SK-N-SH (cell line): ENCODE measurements at regions not wholly inside any gene's neighbourhood (a gene's known extent, or its start where the extent isn't known, plus 50 kb on each side); places are given as distances from the start of the nearest gene placed in this dataset.

ENCODE experiments used
- CTCF ChIA-PET: fragments of 300-600, 350-600 bp; formaldehyde crosslinking; extraction: SDS; loops from one replicate; lab custom pipeline; 2021; lab: Yijun Ruan, JAX
- POLR2A ChIA-PET: fragments of 350-600 bp; sonication (Branson Sonifier 250); formaldehyde crosslinking; extraction: SDS; loops from one replicate; lab custom pipeline; 2020; ENCODE audit warnings: antibody characterized with exemption, inconsistent platforms; lab: Yijun Ruan, JAX
- DNase-seq: peaks from one replicate; pipeline ENCODE4 v3.0.0; 2012
- H2AFZ ChIP-seq: fragments of 200-600 bp; sonication (generic); 2 replicates; pipeline ENCODE4 v1.8.1; 2016; ENCODE audit warnings: antibody characterized with exemption, mild to moderate bottlenecking, low read depth
- H3F3A ChIP-seq: fragments of 200-600 bp; sonication (generic); replicated peaks from 2 replicates; pipeline ENCODE3; 2016; ENCODE audit warnings: antibody characterized with exemption, mild to moderate bottlenecking; ENCODE audit not compliant: insufficient read depth
- H3K27ac ChIP-seq, 2 experiments: fragments of 200-500 bp in 1 of 2; fragments of 200-600 bp in 1 of 2; sonication (Bioruptor generic) in 1 of 2; sonication (generic), shearing (Covaris generic) in 1 of 2; 2 replicates each; pipeline versions ENCODE4 v1.5.1 to v1.6.1; 2014 to 2016; ENCODE audit warnings: low read depth in 2 of 2, inconsistent platforms in 1 of 2, low read length in 1 of 2, mild to moderate bottlenecking in 1 of 2, mixed read lengths in 1 of 2
- H3K27me3 ChIP-seq: fragments of 200-600 bp; sonication (generic), shearing (Covaris generic); 2 replicates; pipeline ENCODE4 v1.6.1; 2016; ENCODE audit warnings: mixed run types; ENCODE audit not compliant: insufficient read depth
- H3K36me3 ChIP-seq, 2 experiments: fragments of 200-500 bp in 1 of 2; fragments of 200-600 bp in 1 of 2; sonication (Bioruptor generic) in 1 of 2; sonication (generic) in 1 of 2; replicated peaks in 1 of 2; 2 replicates each; pipeline versions ENCODE3 to v1.5.1; 2014 to 2016; ENCODE audit warnings: low read length in 1 of 2, mild to moderate bottlenecking in 1 of 2; ENCODE audit not compliant: insufficient read depth in 2 of 2, control insufficient read depth in 1 of 2
- H3K4me1 ChIP-seq, 2 experiments: fragments of 200-500 bp in 1 of 2; fragments of 200-600 bp in 1 of 2; sonication (Bioruptor generic) in 1 of 2; sonication (generic), shearing (Covaris generic) in 1 of 2; 2 replicates each; pipeline versions ENCODE4 v1.5.1 to v1.6.1; 2014 to 2016; ENCODE audit warnings: low read depth in 1 of 2, low read length in 1 of 2, mixed run types in 1 of 2; ENCODE audit not compliant: insufficient read depth in 2 of 2, control insufficient read depth in 1 of 2
- H3K4me2 ChIP-seq: fragments of 200-600 bp; sonication (generic), shearing (Covaris generic); 2 replicates; pipeline ENCODE4 v1.6.1; 2017; ENCODE audit warnings: mixed run types
- H3K4me3 ChIP-seq, 2 experiments: fragments of 200-500 bp in 1 of 2; fragments of 200-600 bp in 1 of 2; sonication (Bioruptor generic) in 1 of 2; sonication (generic), shearing (Covaris generic) in 1 of 2; 2 replicates each; pipeline versions ENCODE4 v1.5.1 to v1.8.1; 2014 to 2016; ENCODE audit warnings: low read depth in 2 of 2, inconsistent platforms in 1 of 2, low read length in 1 of 2, mild to moderate bottlenecking in 1 of 2, mixed read lengths in 1 of 2, moderate library complexity in 1 of 2
- H3K79me2 ChIP-seq: fragments of 200-600 bp; sonication (generic); 2 replicates; pipeline ENCODE4 v1.8.1; 2017; ENCODE audit warnings: mild to moderate bottlenecking; ENCODE audit not compliant: insufficient read depth
- H3K9ac ChIP-seq: fragments of 200-600 bp; sonication (generic); 2 replicates; pipeline ENCODE4 v1.6.1; 2017; ENCODE audit warnings: mixed run types
- H3K9me2 ChIP-seq: fragments of 200-600 bp; sonication (generic); 2 replicates; pipeline ENCODE4 v1.6.1; 2017; ENCODE audit warnings: mixed run types
- H3K9me3 ChIP-seq: fragments of 200-600 bp; sonication (generic); 2 replicates; pipeline ENCODE4 v1.6.1; 2017; ENCODE audit warnings: mixed run types, mild to moderate bottlenecking, moderate library complexity
- H4K20me1 ChIP-seq: fragments of 200-600 bp; sonication (generic); 2 replicates; pipeline ENCODE4 v1.6.1; 2017; ENCODE audit warnings: mild to moderate bottlenecking, mixed run types; ENCODE audit not compliant: insufficient read depth
- ELF1 ChIP-seq: IDR thresholded peaks from 2 replicates; pipeline ENCODE4 v1.4.0; 2012
- FOSL2 ChIP-seq: IDR thresholded peaks from 2 replicates; pipeline ENCODE4 v1.4.0; 2012; ENCODE audit warnings: low read depth, mild to moderate bottlenecking, moderate library complexity, borderline replicate concordance
- FOXM1 ChIP-seq: IDR thresholded peaks from 2 replicates; pipeline ENCODE4 v1.4.0; 2012; ENCODE audit warnings: low read depth, mild to moderate bottlenecking
- MXI1 ChIP-seq: IDR thresholded peaks from 2 replicates; pipeline ENCODE4 v1.6.1; 2012; ENCODE audit warnings: mild to moderate bottlenecking, low read depth, low read length, improper control_type of control experiment
- NFIC ChIP-seq: IDR thresholded peaks from 2 replicates; pipeline ENCODE4 v1.4.0; 2012; ENCODE audit warnings: borderline replicate concordance
- NRF1 ChIP-seq: IDR thresholded peaks from 2 replicates; pipeline ENCODE4 v1.6.1; 2012; ENCODE audit warnings: low read depth, mild to moderate bottlenecking, low read length
- RAD21 ChIP-seq: IDR thresholded peaks from 2 replicates; pipeline ENCODE4 v1.6.1; 2012; ENCODE audit warnings: mild to moderate bottlenecking, low read length
- RCOR1 ChIP-seq: fragments of 150-350 bp; IDR thresholded peaks from 2 replicates; pipeline ENCODE4 v1.6.1; 2017; ENCODE audit warnings: antibody characterized with exemption, low read length
- REST ChIP-seq: IDR thresholded peaks from 2 replicates; pipeline ENCODE4 v1.6.1; 2012; ENCODE audit warnings: mild to moderate bottlenecking, low read depth, low read length, moderate library complexity
- RFX5 ChIP-seq: IDR thresholded peaks from 2 replicates; pipeline ENCODE4 v1.6.1; 2012; ENCODE audit warnings: mild to moderate bottlenecking, improper control_type of control experiment, low read length
- SMC3 ChIP-seq: IDR thresholded peaks from 2 replicates; pipeline ENCODE4 v1.6.1; 2012; ENCODE audit warnings: low read depth, low read length, improper control_type of control experiment
- TCF12 ChIP-seq: IDR thresholded peaks from 2 replicates; pipeline ENCODE4 v1.4.0; 2012
- TEAD4 ChIP-seq: IDR thresholded peaks from 2 replicates; pipeline ENCODE4 v1.4.0; 2012; ENCODE audit warnings: mild to moderate bottlenecking, borderline replicate concordance; ENCODE audit not compliant: insufficient read depth
- USF1 ChIP-seq: IDR thresholded peaks from 2 replicates; pipeline ENCODE4 v1.4.0; 2012; ENCODE audit warnings: low read depth, borderline replicate concordance
- USF2 ChIP-seq: fragments of 150-350 bp; IDR thresholded peaks from 2 replicates; pipeline ENCODE4 v1.6.1; 2017; ENCODE audit warnings: antibody characterized with exemption, low read length, low read depth, borderline replicate concordance
- YY1 ChIP-seq: IDR thresholded peaks from 2 replicates; pipeline ENCODE4 v1.4.0; 2012; ENCODE audit warnings: low read depth, mild to moderate bottlenecking
- WGBS: methylation state at CpG from one replicate; pipeline ENCODE4 v1.1.6; 2017; ENCODE audit warnings: low lambda C conversion rate; 5-methylcytosine and 5-hydroxymethylcytosine counted together

GRCh38 chr21:28798798-28799197 is 193.9 kb downstream of the LTN1 start (continued):
- TF ChIP-seq TCF12: no peak
- TF ChIP-seq ELF1: no peak
- no peak for TF ChIP-seq MXI1
- TF ChIP-seq RFX5: no peak

- DNase-seq: no peak
- Histone ChIP-seq H3K4me1 (peaks cover 0 to 2% of the 10 kb centered on the region in 2 experiments; a peak in 2 of 4 replicates), H4K20me1 (no peaks in the 10 kb centered on the region), H3K9ac (no peak overlapping the region), H3K36me3 (no peaks in the 10 kb centered on the region), H2AFZ (no peak overlapping the region), H3K9me3 (no peaks in the 10 kb centered on the region), H3K27me3 (no peaks in the 10 kb centered on the region), H3K4me2 (no peak overlapping the region), H3K79me2 (no peaks in the 10 kb centered on the region), H3K4me3 (no peak overlapping the region), H3K9me2 (no peaks in the 10 kb centered on the region), H3K27ac (peak overlapping the region in 1 of 2 experiments; percentile 56; a peak in 1 of 4 replicates), H3F3A (no peaks in the 10 kb centered on the region)
- CTCF ChIA-PET: no interaction called here
- TF ChIP-seq FOXM1: no peak
- no peak for TF ChIP-seq ELF1
- TF ChIP-seq RAD21: no peak
- TF ChIP-seq USF2: no peak
- WGBS: 60% methylated on average over 1 of the region's 1 CpG
- POLR2A ChIA-PET: no interaction called here
These were observed 197.4 kb downstream of the LTN1 start for GRCh38 chr21:28795251-28795650.

GRCh38 chr21:28794371-28794851 is 198.3 kb downstream of the LTN1 start:
- POLR2A ChIA-PET: no interaction called here

GRCh38 chr21:28793043-28793442 is 199.6 kb downstream of the LTN1 start:
- Histone ChIP-seq H3K9me3 (no peaks in the 10 kb centered on the region), H3K4me2 (no peak overlapping the region), H3K27ac (no peak overlapping the region), H3F3A (no peaks in the 10 kb centered on the region), H3K36me3 (no peaks in the 10 kb centered on the region), H2AFZ (no peak overlapping the region), H3K9me2 (no peaks in the 10 kb centered on the region), H3K4me1 (peaks cover 0 to 6% of the 10 kb centered on the region in 2 experiments; a peak in 3 of 4 replicates), H3K79me2 (no peaks in the 10 kb centered on the region), H4K20me1 (no peaks in the 10 kb centered on the region), H3K27me3 (no peaks in the 10 kb centered on the region), H3K4me3 (no peak overlapping the region), H3K9ac (no peak overlapping the region)
- POLR2A ChIA-PET: no interaction called here
- DNase-seq: peak; percentile 11
- 48% methylated on average over 2 of the region's 2 CpGs for WGBS
- CTCF ChIA-PET: interaction anchor here (1.3 to 2.0 kb wide), 2 partner anchors 12 to 48 kb away, joined by 5 to 8 read pairs; no protein-coding TSS in a partner anchor
- TF ChIP-seq TEAD4 (no peak), YY1 (no peak), REST (no peak), USF1 (no peak), RCOR1 (no peak), RAD21 (peak; percentile 67), FOXM1 (no peak), NFIC (no peak), SMC3 (peak; percentile 59), FOSL2 (no peak)

More at GRCh38 chr21:28794371-28794851, 198.3 kb downstream of the LTN1 start:
- Histone ChIP-seq H3K9ac (no peak overlapping the region), H3F3A (no peaks in the 10 kb centered on the region), H2AFZ (no peak overlapping the region), H3K4me2 (no peak overlapping the region), H4K20me1 (no peaks in the 10 kb centered on the region), H3K4me1 (peaks cover 0 to 5% of the 10 kb centered on the region in 2 experiments; a peak in 3 of 4 replicates), H3K9me2 (no peaks in the 10 kb centered on the region), H3K9me3 (no peaks in the 10 kb centered on the region), H3K4me3 (no peak overlapping the region)
- CTCF ChIA-PET: interaction anchor here (0.6 kb wide), 1 partner anchor 21 kb away, joined by 5 read pairs; no protein-coding TSS in a partner anchor
- TF ChIP-seq NRF1 (no peak), TCF12 (peak; percentile 33; the same call in 1 of the 2 replicates)
- TF ChIP-seq, all 33 proteins: peak for 1
- H3K36me3 ChIP-seq: no peaks in the 10 kb centered on the region
- no peaks in the 10 kb centered on the region for H3K27me3 ChIP-seq
- no peak for DNase-seq
- WGBS: 39% methylated on average over 2 of the region's 2 CpGs
- no peaks in the 10 kb centered on the region for H3K79me2 ChIP-seq
- peak overlapping the region in 1 of 2 experiments; percentile 56; a peak in 1 of 4 replicates for H3K27ac ChIP-seq
